Endothelial cell of umbilical vein (primary cell): ENCODE measurements at regions not wholly inside any gene's neighbourhood (a gene's known extent, or its start where the extent isn't known, plus 50 kb on each side); places are given as distances from the start of the nearest gene placed in this dataset.

Experiments
- BruUV-seq: library from RNA; stranded (reverse); fragments of 400-500 nt; replicated peaks from 2 replicates; lab custom pipeline; 2021; lab: Mats Ljungman, UMichigan
- CTCF ChIA-PET: fragments of 300-600, 350-600 bp; sonication (Branson Sonifier 250); formaldehyde crosslinking; loops from one replicate; lab custom pipeline; 2021; ENCODE audit warnings: antibody characterized with exemption, inconsistent platforms; lab: Charles Lee
- POLR2A ChIA-PET: fragments of 300-600, 350-600 bp; sonication (Branson Sonifier 250); formaldehyde crosslinking; loops from one replicate; lab custom pipeline; 2021; ENCODE audit warnings: antibody characterized with exemption, inconsistent platforms; lab: Charles Lee
- DNase-seq: peaks from one replicate; pipeline ENCODE4 v3.0.0-alpha.2; 2011; ENCODE audit warnings: low read depth, low spot score
- FAIRE-seq: peaks from 2 replicates; lab custom pipeline; 2011; peaks lifted over from hg19 to GRCh38; lab: Jason Lieb, UNC
- H2AFZ ChIP-seq: 2 replicates; pipeline ENCODE4 v1.6.0; 2012; ENCODE audit warnings: low read depth, low read length, control low read depth, inconsistent platforms
- H3K27ac ChIP-seq: 2 replicates; pipeline ENCODE4 v1.5.1; 2011; ENCODE audit warnings: low read depth, mild to moderate bottlenecking, control low read depth, low read length, moderate library complexity; ENCODE audit not compliant: insufficient read depth
- H3K27me3 ChIP-seq, 2 experiments: 2 replicates each; pipeline versions ENCODE4 v1.6.0 to v1.6.1; 2011; ENCODE audit warnings: low read length in 2 of 2, mixed read lengths in 1 of 2; ENCODE audit not compliant: control insufficient read depth in 2 of 2, insufficient read depth in 2 of 2
- H3K36me3 ChIP-seq, 2 experiments: 2 replicates in 1 of 2; 3 replicates in 1 of 2; pipeline ENCODE4 v1.5.1; 2011; ENCODE audit warnings: low read length in 2 of 2, mild to moderate bottlenecking in 1 of 2, moderate library complexity in 1 of 2; ENCODE audit not compliant: control insufficient read depth in 2 of 2, insufficient read depth in 2 of 2; ENCODE audit errors: extremely low read depth in 1 of 2
- H3K4me1 ChIP-seq: 3 replicates; pipeline ENCODE4 v1.5.1; 2011; ENCODE audit warnings: mild to moderate bottlenecking, low read length; ENCODE audit not compliant: control insufficient read depth, insufficient read depth; ENCODE audit errors: extremely low read depth
- H3K4me2 ChIP-seq: 2 replicates; pipeline ENCODE4 v1.6.1; 2011; ENCODE audit warnings: low read length, control low read depth, mixed read lengths; ENCODE audit not compliant: insufficient read depth
- H3K4me3 ChIP-seq, 3 experiments: fragments of 200-600 bp in 1 of 3; sonication (generic), shearing (Covaris generic) in 1 of 3; replicated peaks in 1 of 3; 2 replicates each; pipeline ENCODE4 v1.5.1; 2011 to 2016; ENCODE audit warnings: control low read depth in 3 of 3, low read length in 3 of 3, mild to moderate bottlenecking in 2 of 3, inconsistent platforms in 1 of 3, low read depth in 1 of 3, moderate library complexity in 1 of 3; ENCODE audit not compliant: insufficient read depth in 1 of 3
- H3K79me2 ChIP-seq: 2 replicates; pipeline ENCODE4 v1.6.0; 2012; ENCODE audit warnings: low read length, inconsistent platforms; ENCODE audit not compliant: control insufficient read depth, insufficient read depth
- H3K9ac ChIP-seq: replicated peaks from 2 replicates; pipeline ENCODE3; 2011; ENCODE audit warnings: low read length, control low read depth; ENCODE audit not compliant: insufficient read depth; ENCODE audit errors: extremely low read depth
- H3K9me1 ChIP-seq: replicated peaks from 3 replicates; pipeline ENCODE4 v1.6.0; 2011; ENCODE audit warnings: mild to moderate bottlenecking, low read length; ENCODE audit not compliant: control insufficient read depth, insufficient read depth; ENCODE audit errors: extremely low read depth
- H3K9me3 ChIP-seq: replicated peaks from 2 replicates; pipeline ENCODE4 v1.5.1; 2012; ENCODE audit warnings: low read length, inconsistent platforms; ENCODE audit not compliant: control insufficient read depth, insufficient read depth
- H4K20me1 ChIP-seq: replicated peaks from 2 replicates; pipeline ENCODE3; 2011; ENCODE audit warnings: mild to moderate bottlenecking, low read length; ENCODE audit not compliant: control insufficient read depth, insufficient read depth; ENCODE audit errors: extremely low read depth
- EZH2 ChIP-seq: IDR thresholded peaks from 2 replicates; pipeline ENCODE4 v1.6.1; 2012; ENCODE audit warnings: borderline replicate concordance, low read depth, mild to moderate bottlenecking, moderate library complexity, low read length, inconsistent platforms; ENCODE audit not compliant: severe bottlenecking
- FOS ChIP-seq: IDR thresholded peaks from 2 replicates; pipeline ENCODE4 v1.6.1; 2011; ENCODE audit warnings: mild to moderate bottlenecking, low read length, moderate library complexity, borderline replicate concordance; ENCODE audit not compliant: insufficient read depth
- GATA2 ChIP-seq: IDR thresholded peaks from 2 replicates; pipeline ENCODE4 v1.7.0; 2011; ENCODE audit warnings: low read depth, mild to moderate bottlenecking, moderate library complexity, mixed read lengths, low read length; ENCODE audit not compliant: insufficient read length, insufficient read depth
- JUN ChIP-seq: IDR thresholded peaks from 2 replicates; pipeline ENCODE4 v1.6.1; 2011; ENCODE audit warnings: borderline replicate concordance, low read depth; ENCODE audit not compliant: insufficient read length, insufficient read depth
- MYC ChIP-seq: IDR thresholded peaks from one replicate; pipeline ENCODE4 v1.6.1; 2011; ENCODE audit warnings: mild to moderate bottlenecking, low read depth, low read length
- POLR2A ChIP-seq: IDR thresholded peaks from 2 replicates; pipeline ENCODE4 v1.6.1; 2012; ENCODE audit warnings: low read depth, mild to moderate bottlenecking, control low read depth, low read length
- POLR2AphosphoS5 ChIP-seq: IDR thresholded peaks from 2 replicates; pipeline ENCODE4 v1.6.1; 2012; ENCODE audit warnings: low read depth, mild to moderate bottlenecking, control low read depth, low read length, moderate library complexity; ENCODE audit not compliant: insufficient read depth
- dilution Hi-C: fragments of 300-500 bp; cut with MboI; formaldehyde crosslinking; loops from one replicate; pipeline ENCODE4 v1.15.0; 2019; ENCODE audit warnings: low sequenced_read_pairs; ENCODE audit not compliant: extremely low pct_ligation_motif_present
- intact Hi-C: fragments of 100-400 bp; cut with micrococcal nuclease; formaldehyde crosslinking; loops from one replicate; pipeline ENCODE4 v1.10.0; 2022
- TF ChIP-seq, protein P1 (sequence below): IDR thresholded peaks from 2 replicates; pipeline ENCODE4 v1.6.1; 2011; ENCODE audit not compliant: insufficient read depth, insufficient read length
- TF ChIP-seq, protein P2 (sequence below), 2 donors: IDR thresholded peaks; 1 replicate in 1 of 2; 2 replicates in 1 of 2; pipeline ENCODE4 v1.5.1; 2011; ENCODE audit warnings: low read length in 2 of 2, mild to moderate bottlenecking in 2 of 2, moderate library complexity in 2 of 2, control low read depth in 1 of 2, inconsistent platforms in 1 of 2, low read depth in 1 of 2; ENCODE audit not compliant: insufficient read depth in 1 of 2; ENCODE audit errors: extremely low read depth in 1 of 2

DNA sequence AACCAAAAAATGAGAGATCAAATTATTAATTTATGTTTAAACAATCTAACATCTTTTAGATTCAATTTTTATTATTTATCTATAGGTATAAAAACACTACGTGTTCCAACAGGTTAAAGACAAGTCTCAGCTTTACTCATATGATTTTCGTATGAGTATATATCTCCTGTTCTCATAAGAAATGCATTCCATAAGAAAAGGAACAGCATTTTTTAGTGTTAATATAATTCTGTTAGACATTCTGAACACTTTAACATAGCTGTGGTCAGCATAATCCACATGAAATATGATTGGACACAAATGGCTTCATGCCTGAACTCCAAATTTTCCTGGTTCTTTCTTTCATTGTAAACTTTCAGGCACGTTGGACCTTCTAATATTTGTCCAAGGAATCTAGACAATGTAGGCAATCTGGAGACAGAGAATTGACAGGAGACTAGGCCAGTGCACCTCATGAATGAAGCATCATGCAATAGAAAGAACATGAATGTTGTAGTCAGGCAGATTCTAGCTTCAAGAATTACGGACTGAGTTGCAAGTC is 1122.0 kb upstream of the ALCAM start:
- Histone ChIP-seq H3K79me2 (no peaks in the 10 kb centered on the region), H3K9me1 (no peaks in the 10 kb centered on the region), H3K27ac (no peak overlapping the region), H3K4me3 (no peak overlapping the region), H3K4me1 (no peaks in the 10 kb centered on the region), H3K9ac (no peak overlapping the region), H2AFZ (no peak overlapping the region), H4K20me1 (no peaks in the 10 kb centered on the region), H3K27me3 (no peaks in the 10 kb centered on the region), H3K36me3 (no peaks in the 10 kb centered on the region), H3K9me3 (no peaks in the 10 kb centered on the region), H3K4me2 (no peak overlapping the region)
- DNase-seq (no peak), FAIRE-seq (no peak)
- CTCF ChIA-PET, result interaction anchor here (1.3 kb wide), 1 partner anchor 29 kb away, joined by 6 read pairs; no protein-coding TSS in a partner anchor
- dilution Hi-C loops, result no loop called here
- intact Hi-C loops, result no loop called here
- TF ChIP-seq, protein P1, sequence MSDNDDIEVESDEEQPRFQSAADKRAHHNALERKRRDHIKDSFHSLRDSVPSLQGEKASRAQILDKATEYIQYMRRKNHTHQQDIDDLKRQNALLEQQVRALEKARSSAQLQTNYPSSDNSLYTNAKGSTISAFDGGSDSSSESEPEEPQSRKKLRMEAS, result no peak
- TF ChIP-seq, protein P2, sequence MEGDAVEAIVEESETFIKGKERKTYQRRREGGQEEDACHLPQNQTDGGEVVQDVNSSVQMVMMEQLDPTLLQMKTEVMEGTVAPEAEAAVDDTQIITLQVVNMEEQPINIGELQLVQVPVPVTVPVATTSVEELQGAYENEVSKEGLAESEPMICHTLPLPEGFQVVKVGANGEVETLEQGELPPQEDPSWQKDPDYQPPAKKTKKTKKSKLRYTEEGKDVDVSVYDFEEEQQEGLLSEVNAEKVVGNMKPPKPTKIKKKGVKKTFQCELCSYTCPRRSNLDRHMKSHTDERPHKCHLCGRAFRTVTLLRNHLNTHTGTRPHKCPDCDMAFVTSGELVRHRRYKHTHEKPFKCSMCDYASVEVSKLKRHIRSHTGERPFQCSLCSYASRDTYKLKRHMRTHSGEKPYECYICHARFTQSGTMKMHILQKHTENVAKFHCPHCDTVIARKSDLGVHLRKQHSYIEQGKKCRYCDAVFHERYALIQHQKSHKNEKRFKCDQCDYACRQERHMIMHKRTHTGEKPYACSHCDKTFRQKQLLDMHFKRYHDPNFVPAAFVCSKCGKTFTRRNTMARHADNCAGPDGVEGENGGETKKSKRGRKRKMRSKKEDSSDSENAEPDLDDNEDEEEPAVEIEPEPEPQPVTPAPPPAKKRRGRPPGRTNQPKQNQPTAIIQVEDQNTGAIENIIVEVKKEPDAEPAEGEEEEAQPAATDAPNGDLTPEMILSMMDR (IDR thresholded peaks at IDR 0.05; ENCODE audit: extremely low read depth in 1 of 2, insufficient read depth in 1 of 2, low read depth in 1 of 2, low read length in 2 of 2), result no peak
- no peak for TF ChIP-seq POLR2A
- no peak for TF ChIP-seq EZH2
- TF ChIP-seq POLR2AphosphoS5, result no peak
- no peak for TF ChIP-seq JUN
- no peak for TF ChIP-seq FOS
- TF ChIP-seq MYC, result no peak
- TF ChIP-seq GATA2, result no peak
- POLR2A ChIA-PET, result no interaction called here
- BruUV-seq, result no TSS peak
